Left lung (tissue), 4 donors: ENCODE measurements at regions not wholly inside any gene's neighbourhood (a gene's known extent, or its start where the extent isn't known, plus 50 kb on each side); places are given as distances from the start of the nearest gene placed in this dataset.

Experiments
- ATAC-seq: fragments of 200-7000 bp; cut with Tn5 transposase; one replicate; pipeline ENCODE4 v1.9.1; 2020; ENCODE audit warnings: moderate library complexity
- DNase-seq, 4 donors: peaks; one replicate each; pipeline ENCODE4 v3.0.0-alpha.2; 2013 to 2020
- H3K27ac ChIP-seq, 2 donors: fragments of 200-600 bp; sonication (generic) in 1 of 2; one replicate each; pipeline versions ENCODE4 v1.5.0 to v1.8.0; 2020 to 2021
- H3K27me3 ChIP-seq, 2 donors: fragments of 200-600 bp; sonication (generic) in 1 of 2; one replicate each; pipeline versions ENCODE4 v1.5.0 to v1.8.0; 2020 to 2021
- H3K36me3 ChIP-seq, 2 donors: fragments of 200-600 bp; sonication (generic) in 1 of 2; one replicate each; pipeline versions ENCODE4 v1.5.0 to v1.8.0; 2020 to 2021
- H3K4me1 ChIP-seq, 2 donors: fragments of 200-600 bp; one replicate each; pipeline ENCODE4 v1.8.0; 2021
- H3K4me3 ChIP-seq, 2 donors: fragments of 200-600 bp; sonication (generic) in 1 of 2; one replicate each; pipeline versions ENCODE4 v1.5.0 to v1.8.0; 2020 to 2021; ENCODE audit warnings: mild to moderate bottlenecking in 1 of 2
- H3K9me3 ChIP-seq, 2 donors: fragments of 200-600 bp; sonication (generic) in 1 of 2; one replicate each; pipeline versions ENCODE4 v1.5.0 to v1.8.0; 2020 to 2021
- intact Hi-C, 2 donors: fragments of 100-400 bp; cut with DNase I; formaldehyde crosslinking; loops; one replicate each; pipeline versions ENCODE4 v1.11.2 to v1.14.2; 2022
- TF ChIP-seq, protein P1 (sequence below), 2 donors: fragments of 200-600 bp; sonication (generic) in 1 of 2; IDR thresholded peaks; one replicate each; pipeline versions ENCODE4 v1.5.0 to v1.8.0; 2021; ENCODE audit warnings: antibody characterized with exemption in 2 of 2
- donor health status: DM: no; HTN: yes; CAD: no.
- donor health status: DM: no; HTN: no; CAD: no.

GRCh38 chr12:115659422-115659821, 618.1 kb downstream of the MED13L start:
- intact Hi-C loops, result no loop called here

DNA sequence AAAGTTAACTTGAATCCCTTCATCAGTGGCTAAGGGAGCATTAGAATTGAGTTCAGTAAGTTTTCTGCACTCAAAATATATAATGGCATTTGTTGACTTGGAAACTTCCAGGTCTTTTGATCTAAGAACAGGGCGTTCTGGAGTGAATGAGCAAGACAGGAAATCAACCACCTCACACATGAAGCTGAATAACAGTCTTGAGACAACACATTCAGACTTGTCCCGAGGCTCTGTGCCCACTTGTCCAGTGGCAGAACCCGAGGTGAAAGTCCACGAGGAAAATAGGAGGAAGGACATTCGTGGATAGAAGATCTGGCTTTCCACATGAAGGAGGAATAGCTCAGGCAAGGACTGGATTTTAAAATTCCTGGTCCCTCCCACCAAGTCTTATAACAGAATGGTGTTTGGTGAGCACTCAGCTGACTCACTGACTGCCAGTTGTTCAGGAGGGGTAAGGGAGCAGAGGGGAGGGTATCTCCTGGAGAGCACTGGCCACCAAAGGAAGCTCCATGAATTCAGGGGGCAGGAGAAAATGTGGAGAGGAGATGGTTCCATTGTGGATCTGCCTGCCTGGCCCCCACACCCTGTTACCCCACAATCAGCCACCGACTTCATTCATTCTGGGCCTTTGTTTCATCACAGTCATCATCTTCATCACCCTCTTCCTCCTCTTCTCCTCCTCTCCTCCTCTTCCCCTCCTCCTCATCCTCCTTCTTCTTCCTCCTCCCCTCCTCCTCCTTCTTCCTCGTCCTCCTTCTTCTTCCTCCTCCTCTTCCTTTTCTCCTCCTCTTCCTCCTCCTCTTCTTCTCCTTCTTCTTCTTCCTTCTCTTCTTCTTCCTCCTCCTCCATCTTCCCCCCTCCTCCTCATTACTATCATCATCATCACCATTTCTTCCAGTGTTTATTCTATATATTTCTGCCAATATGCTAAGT, 620.1 kb downstream of the MED13L start:
- Histone ChIP-seq H3K27me3 (no peaks in the 10 kb centered on the region), H3K27ac (peak overlapping the region in 1 of 2 donors; percentile 8), H3K4me1 (peaks cover 6 to 11% of the 10 kb centered on the region in 2 donors), H3K9me3 (no peaks in the 10 kb centered on the region), H3K36me3 (no peaks in the 10 kb centered on the region), H3K4me3 (no peak overlapping the region)
- TF ChIP-seq, protein P1, sequence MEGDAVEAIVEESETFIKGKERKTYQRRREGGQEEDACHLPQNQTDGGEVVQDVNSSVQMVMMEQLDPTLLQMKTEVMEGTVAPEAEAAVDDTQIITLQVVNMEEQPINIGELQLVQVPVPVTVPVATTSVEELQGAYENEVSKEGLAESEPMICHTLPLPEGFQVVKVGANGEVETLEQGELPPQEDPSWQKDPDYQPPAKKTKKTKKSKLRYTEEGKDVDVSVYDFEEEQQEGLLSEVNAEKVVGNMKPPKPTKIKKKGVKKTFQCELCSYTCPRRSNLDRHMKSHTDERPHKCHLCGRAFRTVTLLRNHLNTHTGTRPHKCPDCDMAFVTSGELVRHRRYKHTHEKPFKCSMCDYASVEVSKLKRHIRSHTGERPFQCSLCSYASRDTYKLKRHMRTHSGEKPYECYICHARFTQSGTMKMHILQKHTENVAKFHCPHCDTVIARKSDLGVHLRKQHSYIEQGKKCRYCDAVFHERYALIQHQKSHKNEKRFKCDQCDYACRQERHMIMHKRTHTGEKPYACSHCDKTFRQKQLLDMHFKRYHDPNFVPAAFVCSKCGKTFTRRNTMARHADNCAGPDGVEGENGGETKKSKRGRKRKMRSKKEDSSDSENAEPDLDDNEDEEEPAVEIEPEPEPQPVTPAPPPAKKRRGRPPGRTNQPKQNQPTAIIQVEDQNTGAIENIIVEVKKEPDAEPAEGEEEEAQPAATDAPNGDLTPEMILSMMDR (IDR thresholded peaks at IDR 0.05), result no peak
- no peak for ATAC-seq
- intact Hi-C loops, result no loop called here
- no peak for DNase-seq

More at GRCh38 chr12:115659422-115659821, 618.1 kb downstream of the MED13L start:
- H3K9me3 ChIP-seq, result no peaks in the 10 kb centered on the region
- no peaks in the 10 kb centered on the region for H3K27me3 ChIP-seq
- ATAC-seq (no peak), DNase-seq (no peak)
- H3K4me1 ChIP-seq, result peaks cover 6 to 11% of the 10 kb centered on the region in 2 donors
- TF ChIP-seq, protein P1 (IDR thresholded peaks at IDR 0.05), result no peak
- no peak overlapping the region for H3K27ac ChIP-seq
- H3K36me3 ChIP-seq, result no peaks in the 10 kb centered on the region
- H3K4me3 ChIP-seq, result no peak overlapping the region

GRCh38 chr12:115650026-115650425, 627.5 kb downstream of the MED13L start:
- no peak for ATAC-seq
- Histone ChIP-seq H3K9me3 (no peaks in the 10 kb centered on the region), H3K4me1 (no peaks in the 10 kb centered on the region), H3K36me3 (no peaks in the 10 kb centered on the region), H3K27me3 (no peaks in the 10 kb centered on the region), H3K27ac (no peak overlapping the region), H3K4me3 (no peak overlapping the region)
- TF ChIP-seq, protein P1 (IDR thresholded peaks at IDR 0.05), result no peak
- intact Hi-C loops, result no loop called here
- no peak for DNase-seq

GRCh38 chr12:115648463-115648862, 629.0 kb downstream of the MED13L start:
- Histone ChIP-seq H3K4me1 (no peaks in the 10 kb centered on the region), H3K27ac (no peak overlapping the region), H3K36me3 (no peaks in the 10 kb centered on the region), H3K27me3 (no peaks in the 10 kb centered on the region), H3K9me3 (no peaks in the 10 kb centered on the region), H3K4me3 (no peak overlapping the region)
- DNase-seq (no peak), ATAC-seq (no peak)
- intact Hi-C loops, result no loop called here
- TF ChIP-seq, protein P1 (IDR thresholded peaks at IDR 0.05), result no peak

DNA sequence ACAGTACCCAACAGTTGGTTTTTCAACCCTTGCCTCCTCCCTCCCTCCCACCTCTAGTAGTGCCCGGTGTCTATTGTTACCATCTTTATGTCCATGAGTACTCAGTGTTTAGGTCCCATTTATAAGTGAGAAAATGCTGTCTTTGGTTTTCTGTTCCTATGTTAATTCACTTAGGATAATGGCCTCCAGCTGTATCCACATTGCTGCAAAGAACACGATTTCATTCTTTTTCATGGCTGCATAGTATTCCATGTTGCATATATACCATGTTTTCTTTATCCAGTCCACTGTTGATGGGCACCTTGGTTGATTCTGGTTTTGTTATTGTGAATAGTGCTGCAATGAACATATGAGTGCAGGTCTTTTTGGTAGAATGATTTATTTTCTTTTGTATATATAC, 631.3 kb downstream of the MED13L start:
- Histone ChIP-seq H3K27ac (no peak overlapping the region), H3K4me1 (no peaks in the 10 kb centered on the region), H3K27me3 (no peaks in the 10 kb centered on the region), H3K36me3 (no peaks in the 10 kb centered on the region), H3K4me3 (no peak overlapping the region), H3K9me3 (no peaks in the 10 kb centered on the region)
- intact Hi-C loops, result no loop called here
- DNase-seq (no peak), ATAC-seq (no peak)
- TF ChIP-seq, protein P1 (IDR thresholded peaks at IDR 0.05), result no peak
